HG03103 (cell line): ENCODE measurements at regions not wholly inside any gene's neighbourhood (a gene's known extent, or its start where the extent isn't known, plus 50 kb on each side); places are given as distances from the start of the nearest gene placed in this dataset.
"Not testable (repeated sequence)": the region's sequence is repeated elsewhere in the genome, so short reads cannot be mapped to it uniquely, and the experiment has no call there.

Experiments
- ATAC-seq: cut with Tn5 transposase; IDR thresholded peaks from one replicate; pipeline ENCODE4 v1.9.1; 2021; ENCODE audit warnings: low read depth; ENCODE audit not compliant: unreplicated experiment

DNA sequence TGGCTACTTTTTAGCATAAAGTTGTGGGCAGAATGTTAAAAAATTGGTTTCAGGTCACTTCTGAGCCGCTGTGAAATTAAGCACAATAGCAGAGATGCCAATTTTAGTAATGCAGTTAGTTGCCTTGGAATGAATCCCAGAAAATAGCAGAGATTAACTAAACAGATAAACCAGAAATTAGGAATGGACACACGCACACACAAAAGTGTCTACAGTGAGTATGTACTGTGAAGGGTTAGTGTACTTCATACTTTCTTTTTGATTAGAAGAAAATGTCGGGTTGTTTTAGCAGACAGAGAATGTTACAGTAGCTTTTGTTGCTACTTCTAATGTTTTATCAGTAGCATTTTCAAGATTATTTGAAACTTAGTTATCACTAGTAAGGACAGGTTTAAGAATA lies 106.7 kb downstream of the LEPR start:
- ATAC-seq: no peak

- ATAC-seq: no peak
These were observed 107.4 kb downstream of the LEPR start for GRCh38 chr1:65527707-65528503.

DNA sequence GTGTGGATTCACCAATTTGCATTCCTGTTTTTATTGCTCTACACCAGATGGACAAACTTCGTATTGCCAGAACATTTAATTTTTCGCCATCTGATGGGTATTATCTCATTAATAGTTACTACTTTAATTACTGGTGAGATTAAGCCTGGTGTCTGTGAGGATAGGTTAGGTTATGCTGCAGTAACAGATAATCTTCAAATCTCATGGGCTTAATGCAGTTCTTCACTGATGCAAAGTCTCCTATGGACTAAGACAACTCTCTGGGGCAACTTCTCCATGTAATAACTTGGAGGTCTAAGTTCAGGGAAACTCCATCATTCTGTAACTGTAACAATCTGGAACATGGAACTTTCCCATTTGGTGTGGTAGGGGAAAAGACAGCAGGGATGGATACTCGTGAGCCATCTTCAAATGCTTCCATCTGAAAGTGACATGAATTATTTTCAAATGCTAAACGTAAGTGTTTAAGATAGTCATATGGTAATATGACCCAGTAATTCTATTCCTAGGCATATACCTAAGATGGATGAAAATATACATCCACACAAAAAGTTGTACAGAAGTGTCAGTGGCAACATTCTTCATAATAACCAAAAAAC lies 111.6 kb downstream of the LEPR start:
- ATAC-seq: no peak

GRCh38 chr1:65535981-65536380 lies 115.5 kb downstream of the LEPR start:
- no peak for ATAC-seq

DNA sequence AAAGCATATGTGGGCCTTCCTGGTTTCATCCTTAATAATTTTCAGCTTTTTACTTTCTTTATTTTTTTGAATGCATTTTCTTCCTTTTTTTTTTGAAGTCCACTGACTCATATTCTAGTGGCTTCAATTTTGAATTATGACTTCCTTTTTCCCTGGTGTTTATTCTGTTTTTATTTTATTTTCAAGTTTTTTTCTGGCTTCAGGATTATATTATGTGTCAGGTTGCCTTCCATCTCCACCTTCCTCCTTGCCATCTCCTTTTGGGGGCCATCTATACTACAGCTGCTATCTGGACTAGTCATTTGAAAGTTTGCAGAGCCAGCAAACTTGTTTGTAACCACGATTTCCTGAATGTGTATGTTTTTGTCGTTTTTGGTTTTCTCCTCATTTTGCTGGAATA lies 117.6 kb downstream of the LEPR start:
- ATAC-seq: no peak

- ATAC-seq: no peak
These were observed 118.2 kb downstream of the LEPR start for GRCh38 chr1:65538664-65539063.

DNA sequence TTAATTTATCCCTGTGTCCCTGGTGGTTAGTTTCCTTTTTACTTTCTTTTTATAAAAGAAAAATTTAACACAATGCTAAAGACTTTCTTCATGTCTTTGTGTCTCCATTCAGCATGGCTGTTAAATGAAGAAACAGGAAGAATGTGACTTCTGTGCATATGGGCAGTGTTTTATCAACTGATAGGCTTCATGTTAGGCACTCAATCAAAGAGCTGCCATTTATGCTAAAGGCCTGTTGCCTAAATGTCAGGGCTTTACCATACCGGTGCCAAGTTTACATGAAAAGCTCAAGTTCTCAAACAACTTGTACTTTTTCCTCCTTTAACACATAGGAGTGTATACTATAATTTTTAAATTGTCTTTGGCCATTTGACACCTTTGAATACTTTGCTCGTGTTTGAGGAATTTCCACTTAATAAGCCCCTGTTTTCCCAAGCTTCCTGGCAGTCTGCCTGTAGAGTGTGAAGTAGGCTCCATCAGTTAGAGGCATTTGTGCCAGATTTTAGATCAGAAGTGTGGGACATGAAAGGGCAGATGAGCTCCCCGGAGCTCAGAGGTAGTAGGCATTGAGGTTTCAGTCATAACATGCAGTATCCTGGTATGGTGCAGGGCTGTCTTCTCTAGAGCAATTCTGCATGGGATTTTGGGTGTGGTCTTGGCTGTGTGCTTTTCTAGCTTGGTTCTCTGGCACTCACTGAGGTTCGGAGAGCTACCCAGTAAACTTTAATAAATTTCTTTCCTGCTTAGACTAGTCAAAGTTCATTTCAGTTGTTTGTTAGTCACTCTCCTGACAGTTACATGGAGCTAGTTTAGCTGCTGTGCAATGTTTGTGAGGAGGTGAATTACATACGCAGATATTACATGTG lies 119.0 kb downstream of the LEPR start:
- ATAC-seq: no peak

DNA sequence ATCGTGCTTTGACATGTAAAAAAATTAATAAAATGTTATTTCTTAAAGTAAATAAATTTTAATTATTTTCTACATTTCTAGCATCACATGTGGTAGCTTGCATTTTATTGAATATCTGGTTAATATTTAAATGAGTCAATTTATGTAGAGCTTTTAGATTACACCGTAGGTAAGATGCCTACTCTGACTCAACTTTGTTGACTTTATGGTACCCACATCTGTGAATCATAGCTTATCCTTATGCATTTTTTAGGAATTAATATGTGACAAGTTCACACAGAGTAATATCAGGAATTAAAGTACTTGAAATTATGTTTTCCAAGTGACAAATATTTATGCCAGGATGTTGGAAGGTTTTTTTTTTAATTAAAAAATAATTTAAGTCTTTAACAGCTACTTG lies 120.7 kb downstream of the LEPR start:
- no peak for ATAC-seq

- no peak for ATAC-seq
These were observed 121.4 kb downstream of the LEPR start for GRCh38 chr1:65541865-65542264.

DNA sequence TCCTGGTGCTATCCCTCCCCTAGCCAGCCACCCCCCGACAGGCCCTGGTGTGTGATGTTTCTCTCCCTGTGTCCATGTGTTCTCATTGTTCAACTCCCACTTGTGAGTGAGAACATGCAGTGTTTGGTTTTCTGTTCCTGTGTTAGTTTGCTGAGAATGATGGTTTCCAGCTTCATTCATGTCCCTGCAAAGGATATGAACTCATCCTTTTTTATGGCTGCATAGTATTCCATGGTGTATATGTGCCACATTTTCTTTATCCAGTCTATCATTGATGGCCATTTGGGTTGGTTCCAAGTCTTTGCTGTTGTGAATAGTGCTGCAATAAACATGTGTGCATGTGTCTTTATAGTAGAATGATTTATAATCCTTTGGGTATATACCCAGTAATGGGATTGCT lies 122.1 kb downstream of the LEPR start:
- not testable (repeated sequence) for ATAC-seq

DNA sequence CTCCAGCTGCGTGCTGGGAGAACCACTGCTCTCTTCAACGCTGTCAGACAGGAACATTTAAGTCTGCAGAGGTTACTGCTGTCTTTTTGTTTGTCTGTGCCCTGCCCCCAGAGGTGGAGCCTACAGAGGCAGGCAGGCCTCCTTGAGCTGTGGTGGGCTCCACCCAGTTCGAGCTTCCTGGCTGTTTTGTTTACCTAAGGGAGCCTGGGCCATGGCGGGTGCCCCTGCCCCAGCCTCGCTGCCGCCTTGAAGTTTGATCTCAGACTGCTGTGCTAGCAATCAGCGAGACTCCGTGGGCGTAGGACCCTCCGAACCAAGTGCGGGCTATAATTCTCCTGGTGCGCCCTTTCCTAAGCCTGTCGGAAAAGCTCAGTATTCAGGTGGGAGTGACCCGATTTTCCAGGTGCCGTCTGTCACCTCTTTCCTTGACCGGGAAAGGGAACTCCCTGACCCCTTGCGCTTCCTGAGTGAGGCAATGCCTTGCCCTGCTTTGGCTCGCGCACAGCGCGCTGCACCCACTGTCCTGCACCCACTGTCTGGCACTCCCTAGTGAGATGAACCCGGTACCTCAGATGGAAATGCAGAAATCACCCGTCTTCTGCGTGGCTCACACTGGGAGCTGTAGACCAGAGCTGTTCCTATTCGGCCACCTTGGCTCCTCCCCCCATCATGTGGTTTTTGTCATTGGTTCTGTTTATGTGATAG lies 130.0 kb downstream of the LEPR start:
- not testable (repeated sequence) for ATAC-seq

- not testable (repeated sequence) for ATAC-seq
These were observed 132.0 kb downstream of the LEPR start for GRCh38 chr1:65552484-65552883.

- not testable (repeated sequence) for ATAC-seq
These were observed 133.8 kb downstream of the LEPR start for GRCh38 chr1:65554086-65554764.

DNA sequence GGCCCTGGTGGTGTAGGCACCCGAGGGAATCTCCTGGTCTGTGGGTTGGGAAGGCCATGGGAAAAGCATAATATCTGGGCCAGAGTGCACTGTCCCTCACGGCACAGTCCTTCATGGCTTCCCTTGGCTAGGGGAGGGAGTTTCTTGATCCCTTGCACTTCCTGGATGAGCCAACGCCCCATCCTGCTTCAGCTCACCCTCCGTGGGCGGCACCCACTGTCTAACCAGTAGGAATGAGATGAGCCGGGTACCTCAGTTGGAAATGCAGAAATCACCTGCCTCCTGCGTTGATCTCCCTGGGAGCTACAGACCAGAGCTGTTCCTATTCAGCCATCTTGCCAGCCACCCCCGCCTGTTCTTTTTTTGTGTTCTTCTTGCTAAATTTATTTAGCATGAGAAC lies 134.4 kb downstream of the LEPR start:
- ATAC-seq: no peak

GRCh38 chr1:65558215-65558614 lies 137.7 kb downstream of the LEPR start:
- ATAC-seq: no peak

DNA sequence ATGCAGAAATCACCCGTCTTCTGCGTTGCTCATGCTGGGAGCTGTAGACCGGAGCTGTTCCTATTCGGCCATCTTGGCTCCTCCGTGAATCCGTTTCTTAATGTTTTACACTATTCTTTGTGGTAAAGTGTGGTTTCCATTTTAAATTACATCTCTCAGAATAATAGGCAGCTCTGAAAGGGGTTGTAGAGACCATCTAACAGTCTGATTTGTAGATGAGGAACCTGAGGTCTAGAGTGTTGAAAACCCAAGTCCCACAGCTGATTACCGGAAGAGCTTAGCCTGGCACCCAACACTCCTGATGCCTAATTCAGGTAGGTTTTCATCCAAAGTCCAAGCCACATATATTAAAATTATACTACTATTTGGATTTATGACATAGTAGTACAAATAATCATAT lies 144.0 kb downstream of the LEPR start:
- ATAC-seq: no peak

GRCh38 chr1:65568285-65568684 lies 147.8 kb downstream of the LEPR start:
- no peak for ATAC-seq

DNA sequence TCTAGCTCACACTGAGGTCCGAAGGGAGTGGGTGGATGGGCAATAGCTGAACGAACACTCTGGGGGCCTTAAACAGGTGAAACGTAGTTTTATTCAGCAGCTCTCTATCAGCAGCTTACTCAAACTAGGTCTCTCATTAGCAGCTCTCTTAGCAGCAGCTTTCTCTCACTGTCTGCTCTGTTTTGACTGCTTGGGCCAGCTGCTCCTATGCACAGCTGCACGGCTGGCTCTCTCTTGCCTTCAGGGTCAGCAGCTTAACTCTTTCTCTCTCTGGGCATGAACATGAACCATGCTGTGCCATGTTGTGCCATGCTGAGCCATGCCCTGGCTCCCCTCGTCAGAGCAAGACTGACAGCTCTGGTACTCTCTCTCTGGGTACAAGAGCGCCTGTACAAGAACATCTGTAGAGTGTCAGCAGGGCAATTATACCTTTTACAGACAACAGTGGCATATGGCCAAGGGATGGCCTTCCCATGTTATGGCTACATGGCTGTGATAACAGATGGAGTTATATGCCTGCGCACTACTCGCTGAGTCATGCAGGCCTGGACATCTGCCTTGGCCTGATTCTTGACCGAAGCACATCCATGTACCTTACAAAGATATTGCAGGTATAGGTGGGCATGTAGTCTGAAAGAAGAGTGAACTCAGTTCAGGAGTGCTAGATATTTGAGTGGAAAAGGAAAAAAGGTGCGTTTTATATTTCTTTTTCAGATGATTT lies 152.4 kb downstream of the LEPR start:
- ATAC-seq: no peak

DNA sequence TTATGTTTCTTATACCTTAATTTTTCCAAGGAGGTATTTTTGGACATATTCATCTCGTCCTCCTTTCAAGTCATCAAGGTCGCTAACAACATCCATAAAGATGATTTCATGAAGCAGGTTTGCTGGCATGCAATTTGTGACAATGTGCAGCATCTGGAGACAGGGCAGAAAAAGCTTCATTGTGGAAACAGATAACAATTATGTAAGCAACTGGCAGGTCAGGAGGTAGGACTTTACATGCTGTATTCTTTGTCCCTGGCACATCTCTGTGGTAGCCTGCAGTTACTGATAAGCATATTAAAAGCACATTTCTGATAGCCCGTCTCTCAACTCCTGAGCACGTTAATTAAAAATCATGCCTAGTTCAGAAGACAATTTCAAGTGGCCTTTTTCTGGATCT lies 156.8 kb downstream of the LEPR start:
- no peak for ATAC-seq

DNA sequence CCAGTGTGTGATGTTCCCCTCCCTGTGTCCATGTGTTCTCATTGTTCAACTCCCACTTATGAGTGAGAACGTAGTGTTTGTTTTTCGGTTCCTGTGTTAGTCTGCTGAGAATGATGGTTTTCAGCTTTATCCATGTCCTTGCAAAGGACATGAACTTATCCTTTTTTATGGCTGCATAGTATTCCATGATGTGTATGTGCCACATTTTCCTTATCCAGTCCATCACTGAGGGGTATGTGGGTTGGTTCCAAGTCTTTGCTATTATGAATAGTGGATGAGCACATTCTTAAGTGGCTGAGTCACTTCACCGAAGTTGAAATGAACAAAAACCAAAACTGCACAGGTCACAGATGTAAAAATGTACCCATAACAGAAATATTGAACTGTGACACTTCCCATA lies 157.5 kb downstream of the LEPR start:
- ATAC-seq: not testable (repeated sequence)
